Jurkat, Clone E6-1 (cell line): ENCODE measurements at regions not wholly inside any gene's neighbourhood (a gene's known extent, or its start where the extent isn't known, plus 50 kb on each side); places are given as distances from the start of the nearest gene placed in this dataset.

Experiments
- DNase-seq: peaks from one replicate; pipeline ENCODE4 v3.0.0-alpha.2; 2011; ENCODE audit warnings: low read depth, low spot score
- H3K4me3 ChIP-seq: 2 replicates; pipeline ENCODE4 v1.5.1; 2011; ENCODE audit warnings: mild to moderate bottlenecking, low read length, control low read depth, moderate library complexity

DNA sequence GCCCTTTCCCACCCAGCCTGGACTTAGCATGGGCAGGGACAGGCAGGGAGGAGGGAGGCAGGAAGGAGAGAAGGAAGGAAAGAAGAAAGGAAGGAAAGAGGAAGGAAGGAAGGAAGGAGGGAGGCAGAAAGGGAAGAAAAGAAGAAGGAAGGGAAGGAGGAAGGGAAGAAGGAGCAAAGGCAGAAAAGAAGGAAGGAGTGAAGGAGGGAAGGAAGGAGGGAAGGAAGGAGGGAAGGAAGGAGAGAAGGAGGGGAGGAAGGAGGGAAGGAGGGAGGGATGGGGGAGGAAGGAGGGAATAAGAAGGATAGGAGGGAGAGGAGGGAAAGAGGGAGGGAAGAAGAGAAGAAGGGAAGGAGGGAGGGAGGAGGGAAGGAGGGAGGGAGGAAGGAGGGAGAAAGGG is 110.4 kb downstream of the SALL1 start:
- DNase-seq: no peak
- H3K4me3 ChIP-seq: no peak overlapping the region

DNA sequence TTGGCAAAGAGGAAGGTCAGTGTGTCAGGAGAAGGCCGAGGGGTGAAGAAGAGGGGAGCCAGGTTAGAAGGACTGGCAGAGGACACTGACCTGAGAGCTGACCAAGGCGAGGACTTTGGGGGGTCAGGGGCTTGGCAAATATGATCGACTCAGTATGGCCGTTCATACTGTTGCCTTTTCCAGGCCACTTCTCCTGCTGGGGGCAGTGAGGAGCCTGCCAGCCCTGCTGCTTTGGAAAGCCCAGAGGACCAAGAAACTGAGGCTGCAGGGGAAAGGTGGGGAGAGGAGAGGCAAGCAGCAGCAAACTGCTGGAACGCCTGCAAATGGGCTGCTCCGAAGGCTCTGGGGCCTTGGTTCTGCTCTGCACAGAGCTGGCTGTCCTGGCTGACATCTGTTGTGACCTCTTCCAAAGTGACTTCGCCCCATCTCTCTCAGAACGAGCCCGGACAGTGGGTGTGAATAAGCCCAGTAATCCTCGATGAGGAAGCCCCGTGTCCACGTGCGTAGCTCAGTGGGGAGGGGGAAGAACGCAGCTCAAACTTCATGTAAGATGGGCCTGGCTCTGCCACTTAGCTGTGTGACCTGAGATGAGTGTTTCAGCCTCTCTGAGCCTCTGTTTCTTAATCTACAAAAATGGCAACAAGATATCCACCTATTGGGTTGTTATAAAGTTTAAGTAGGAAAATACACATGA is 111.3 kb downstream of the SALL1 start:
- H3K4me3 ChIP-seq: no peak overlapping the region
- no peak for DNase-seq

DNA sequence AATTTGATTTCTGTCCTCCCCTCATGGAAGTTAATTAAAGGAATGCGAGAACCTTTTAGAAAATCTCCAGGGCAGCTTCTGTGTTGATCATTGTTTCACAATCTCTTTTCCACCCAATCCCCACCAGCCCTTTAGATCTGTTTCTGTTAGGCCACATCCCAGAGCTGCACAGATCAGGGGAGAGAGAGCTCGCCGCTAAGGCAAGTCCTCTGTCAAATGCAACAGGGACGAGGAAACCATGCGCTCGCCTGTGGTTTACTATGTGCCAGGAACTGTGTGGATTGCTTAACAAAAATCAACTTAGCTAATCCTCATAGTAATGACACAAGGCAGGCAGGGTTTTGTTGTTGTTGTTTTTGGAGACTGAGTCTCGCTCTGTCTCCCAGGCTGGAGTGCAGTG is 115.4 kb downstream of the SALL1 start:
- no peak overlapping the region for H3K4me3 ChIP-seq
- DNase-seq: peak; percentile 27

DNA sequence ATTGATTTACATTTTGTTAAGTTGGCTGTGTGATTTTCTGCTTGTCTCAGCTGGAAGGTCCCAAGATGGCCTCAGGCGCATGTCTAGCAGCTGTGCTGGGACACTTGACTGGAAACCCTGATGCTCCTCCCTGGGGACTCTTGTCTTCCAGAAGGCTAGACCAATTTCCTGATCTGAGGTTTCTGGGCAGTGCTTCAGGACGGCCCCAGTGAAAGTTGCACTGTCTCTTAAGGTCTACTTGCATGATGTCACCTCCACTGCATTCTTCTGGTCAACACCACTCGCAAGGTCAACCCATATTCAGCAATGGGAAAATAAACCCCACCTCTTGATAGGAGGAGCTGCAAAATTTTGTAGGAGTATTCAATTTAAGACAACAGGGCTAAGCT is 116.0 kb downstream of the SALL1 start:
- DNase-seq: no peak
- no peak overlapping the region for H3K4me3 ChIP-seq

DNA sequence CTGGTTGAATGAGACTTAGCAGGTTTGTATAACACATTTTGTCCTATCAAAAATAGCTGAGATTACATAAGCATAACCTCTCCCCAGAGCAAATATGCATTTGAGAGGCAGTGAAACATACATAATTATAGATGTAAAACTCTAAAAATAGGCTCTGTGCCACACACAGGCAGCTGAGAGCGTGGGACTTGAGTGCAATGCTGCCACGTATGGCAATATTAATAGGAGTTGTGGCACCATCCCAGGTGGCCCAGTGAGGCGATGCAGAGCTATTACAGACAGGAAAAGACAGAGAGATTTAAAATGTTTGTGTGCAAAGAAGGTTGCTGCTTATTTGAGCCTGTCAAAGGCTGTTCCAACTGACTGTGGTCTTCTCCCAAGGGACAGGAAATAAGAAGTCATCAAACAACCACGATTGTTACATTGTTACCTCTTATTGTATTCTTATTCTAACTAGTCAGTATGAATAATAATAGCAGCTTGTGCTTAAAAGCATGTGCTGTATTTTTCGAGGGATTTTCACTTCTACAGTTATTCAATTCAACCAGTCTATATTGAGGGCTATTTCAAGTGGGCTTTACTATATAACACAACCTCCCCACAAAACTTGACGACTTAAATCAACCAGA is 116.5 kb downstream of the SALL1 start:
- peak; percentile 37 for DNase-seq
- H3K4me3 ChIP-seq: no peak overlapping the region

- no peak for DNase-seq
- H3K4me3 ChIP-seq: no peak overlapping the region
These were observed 119.5 kb downstream of the SALL1 start for GRCh38 chr16:51031598-51031997.

DNA sequence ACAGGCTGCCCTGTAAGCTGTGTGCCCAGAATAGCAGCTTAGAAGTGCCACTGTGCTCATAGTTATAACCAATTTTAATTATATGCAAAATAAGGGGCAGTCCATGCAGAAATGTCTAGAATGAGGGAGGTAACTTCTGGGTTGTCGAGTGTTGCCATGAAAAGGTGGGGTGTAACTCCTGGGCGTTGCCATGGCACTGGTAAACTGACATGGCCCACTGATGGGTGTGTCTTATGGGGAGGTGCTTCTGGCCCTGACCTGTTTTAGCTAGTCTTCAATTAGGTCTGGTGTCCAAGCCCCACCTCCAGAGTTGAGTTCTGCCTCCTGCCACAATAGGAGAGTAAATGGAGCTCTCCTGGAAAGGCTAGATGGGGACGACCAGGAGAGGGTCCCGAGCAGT is 120.6 kb downstream of the SALL1 start:
- no peak for DNase-seq
- no peak overlapping the region for H3K4me3 ChIP-seq

DNA sequence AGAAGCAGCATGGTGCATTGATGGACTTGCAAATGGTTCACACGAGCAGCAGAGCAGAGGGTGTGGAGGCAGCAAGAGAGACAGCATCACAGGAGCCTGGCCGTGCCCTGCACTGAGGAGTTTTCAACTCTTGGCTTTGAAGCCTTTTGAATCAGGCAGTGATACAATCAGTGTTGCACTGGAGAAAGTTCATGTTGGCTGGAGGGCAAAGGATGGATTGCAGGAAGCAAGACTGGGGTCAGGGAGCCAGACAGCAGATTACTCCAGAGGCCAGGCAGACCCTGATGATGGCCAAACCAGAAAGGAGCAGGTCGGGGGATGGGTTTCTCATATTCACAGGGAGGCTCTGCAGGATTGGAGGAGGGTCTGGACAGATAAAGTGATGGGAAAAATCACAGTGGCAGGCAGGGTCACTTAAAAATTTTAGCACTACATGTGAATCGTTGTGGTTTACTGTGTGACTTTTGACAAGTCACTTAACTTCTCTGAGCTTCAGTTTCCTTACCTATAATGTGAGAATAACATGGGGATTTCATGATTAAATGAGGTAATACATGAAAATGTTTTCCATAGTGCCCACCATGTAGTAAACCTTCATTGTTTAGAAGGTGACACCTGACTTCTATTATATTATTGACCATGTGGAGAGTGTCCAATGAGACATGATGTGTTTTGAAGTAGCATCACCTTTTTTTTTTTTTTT is 125.3 kb downstream of the SALL1 start:
- no peak overlapping the region for H3K4me3 ChIP-seq
- DNase-seq: no peak

- DNase-seq: no peak
- no peak overlapping the region for H3K4me3 ChIP-seq
These were observed 126.4 kb downstream of the SALL1 start for GRCh38 chr16:51024703-51025102.

GRCh38 chr16:51022955-51023354 is 128.1 kb downstream of the SALL1 start:
- H3K4me3 ChIP-seq: no peak overlapping the region

DNA sequence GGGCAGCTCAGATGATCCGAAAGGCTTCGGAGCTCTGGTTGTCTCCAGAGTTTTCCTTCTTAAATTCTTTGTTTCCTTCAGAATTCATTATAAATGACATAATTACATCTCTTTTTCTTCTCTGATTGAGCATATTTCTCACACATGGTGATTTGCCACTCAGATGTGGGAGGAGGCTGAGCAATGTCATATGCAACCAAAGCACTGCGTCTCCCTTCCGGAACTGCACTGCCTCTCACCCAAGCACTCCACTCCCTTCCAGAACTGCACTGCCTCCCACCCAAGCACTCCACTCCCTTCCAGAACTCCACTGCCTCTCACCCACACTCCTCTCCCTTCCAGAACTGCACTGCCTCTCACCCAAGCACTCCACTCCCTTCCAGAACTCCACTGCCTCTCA is 131.5 kb downstream of the SALL1 start:
- DNase-seq: no peak
- no peak overlapping the region for H3K4me3 ChIP-seq

More at GRCh38 chr16:51022955-51023354, 128.1 kb downstream of the SALL1 start:
- no peak for DNase-seq

GRCh38 chr16:51017969-51018368 is 133.1 kb downstream of the SALL1 start:
- no peak overlapping the region for H3K4me3 ChIP-seq
- no peak for DNase-seq

GRCh38 chr16:51012396-51012795 is 138.7 kb downstream of the SALL1 start:
- no peak for DNase-seq
- H3K4me3 ChIP-seq: no peak overlapping the region

- no peak for DNase-seq
- no peak overlapping the region for H3K4me3 ChIP-seq
These were observed 140.3 kb downstream of the SALL1 start for GRCh38 chr16:51010817-51011216.

DNA sequence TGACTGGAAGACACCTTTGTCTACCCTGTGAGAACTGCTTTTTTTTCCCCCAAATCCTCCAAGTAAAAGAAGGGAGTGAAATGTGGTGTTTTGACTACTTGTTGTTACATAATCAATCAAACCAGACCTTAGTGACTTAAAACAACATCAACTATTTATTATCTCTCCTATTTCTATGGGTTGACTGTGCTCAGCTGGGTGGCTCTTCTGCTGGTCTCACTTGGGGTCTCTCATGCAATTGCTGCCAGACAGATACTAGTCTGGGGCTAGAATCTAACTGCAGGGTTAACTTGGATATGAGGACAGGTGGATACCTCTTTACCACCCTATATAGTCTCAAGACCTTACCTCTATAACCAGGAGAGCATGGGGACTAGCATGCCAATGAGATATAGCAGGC is 141.3 kb downstream of the SALL1 start:
- no peak overlapping the region for H3K4me3 ChIP-seq
- no peak for DNase-seq

DNA sequence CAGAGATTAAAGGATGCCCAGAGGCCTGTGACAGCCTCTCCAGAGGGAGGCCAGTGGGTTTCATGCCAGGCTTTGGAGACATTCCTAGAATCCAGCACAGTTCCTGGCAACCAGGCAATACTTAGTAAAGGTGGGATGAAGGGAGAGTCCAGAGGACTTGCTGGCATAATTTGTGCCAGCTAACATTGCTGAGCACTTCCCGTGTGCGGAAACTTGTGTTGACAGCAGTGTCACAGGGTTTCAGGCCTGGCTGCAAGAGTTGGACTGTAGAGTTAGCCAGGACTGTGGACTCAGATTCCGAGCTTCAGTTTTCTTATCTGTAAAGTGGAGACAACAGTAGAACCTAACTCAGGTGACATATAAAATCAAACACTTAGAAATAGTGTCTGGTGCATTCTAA is 141.7 kb downstream of the SALL1 start:
- H3K4me3 ChIP-seq: no peak overlapping the region
- DNase-seq: no peak

DNA sequence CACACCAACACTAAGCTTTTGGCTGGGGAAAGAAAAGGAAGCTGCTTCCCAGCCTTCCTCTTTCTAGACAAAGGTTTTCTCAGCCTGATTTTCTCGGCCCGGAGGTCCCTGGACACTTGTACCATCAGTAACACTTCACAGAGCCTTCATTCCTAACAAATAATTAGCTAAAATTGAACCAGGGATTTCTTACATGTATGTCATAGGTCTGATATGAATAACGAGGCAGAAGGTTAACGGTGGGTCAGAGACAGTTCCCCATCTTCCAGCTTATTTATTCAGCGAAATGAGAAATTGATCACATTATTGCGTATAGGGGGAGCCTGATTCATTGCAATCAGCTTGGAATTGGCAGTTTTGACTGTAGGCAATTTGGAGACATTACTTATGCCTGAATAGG is 142.5 kb downstream of the SALL1 start:
- DNase-seq: no peak
- no peak overlapping the region for H3K4me3 ChIP-seq

- no peak for DNase-seq
- H3K4me3 ChIP-seq: no peak overlapping the region
These were observed 143.0 kb downstream of the SALL1 start for GRCh38 chr16:51008037-51008436.

DNA sequence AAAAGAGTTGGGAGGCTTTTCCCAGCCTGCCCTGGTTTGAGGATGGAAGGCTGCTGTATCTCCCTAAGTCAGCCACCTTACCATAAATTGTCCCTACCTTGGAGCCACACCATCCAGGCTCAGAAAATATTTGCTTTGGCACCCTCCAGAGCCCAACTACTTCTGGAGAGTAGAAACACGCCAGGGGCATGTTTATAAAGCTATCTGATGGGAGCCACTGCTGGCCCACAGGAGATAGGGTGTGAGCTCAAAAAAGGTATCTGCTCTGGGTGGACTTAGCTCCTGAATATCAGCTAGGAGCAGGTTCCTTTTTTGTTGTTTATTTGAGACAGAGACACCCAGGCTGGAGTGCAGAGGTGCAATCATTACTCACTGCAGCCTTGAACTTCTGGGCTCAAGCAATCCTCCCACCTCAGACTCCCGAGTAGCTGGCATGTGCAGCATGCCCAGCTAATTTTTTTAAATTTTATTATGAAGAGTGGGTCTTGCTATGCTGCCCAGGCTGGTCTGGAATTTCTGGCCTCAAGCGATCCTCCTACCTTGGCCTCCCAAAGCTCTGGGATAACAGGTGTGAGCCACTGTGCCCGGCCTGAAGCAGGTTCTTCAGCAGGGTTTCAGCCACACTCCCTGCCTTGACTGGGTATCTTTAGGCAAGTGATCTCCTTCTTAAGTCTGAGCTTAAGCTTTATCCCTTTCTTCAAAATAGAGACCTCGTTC is 147.1 kb downstream of the SALL1 start:
- no peak overlapping the region for H3K4me3 ChIP-seq
- DNase-seq: no peak

- no peak overlapping the region for H3K4me3 ChIP-seq
- no peak for DNase-seq
These were observed 148.1 kb downstream of the SALL1 start for GRCh38 chr16:51002881-51003490.
